LoVo (cell line): ENCODE measurements at regions not wholly inside any gene's neighbourhood (a gene's known extent, or its start where the extent isn't known, plus 50 kb on each side); places are given as distances from the start of the nearest gene placed in this dataset.
"Not testable (repeated sequence)": the region's sequence is repeated elsewhere in the genome, so short reads cannot be mapped to it uniquely, and the experiment has no call there.

ENCODE experiments used
- DNase-seq: peaks from one replicate; pipeline ENCODE4 v3.0.0-alpha.2; 2016; ENCODE audit warnings: low spot score

DNA sequence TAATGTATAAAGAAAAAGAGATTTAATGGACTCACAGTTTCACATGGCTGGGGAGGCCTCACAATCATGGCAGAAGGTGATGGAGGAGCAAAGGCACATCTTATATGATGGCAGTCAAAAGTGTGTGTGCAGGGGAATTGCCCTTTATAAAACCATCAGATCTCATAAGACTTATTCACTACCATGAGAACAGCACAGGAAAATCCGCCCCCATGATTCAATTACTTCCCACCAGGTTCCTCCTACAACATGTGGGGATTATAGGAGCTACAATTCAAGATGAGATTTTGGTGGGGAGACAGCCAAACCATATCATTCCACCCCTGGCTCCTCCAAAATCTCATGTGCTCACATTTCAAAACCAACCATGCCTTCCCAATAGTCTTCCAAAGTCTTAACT lies 82.5 kb upstream of the ANKRD1 start:
- DNase-seq: not testable (repeated sequence)

GRCh38 chr10:91005276-91005675 lies 84.4 kb upstream of the ANKRD1 start:
- not testable (repeated sequence) for DNase-seq

GRCh38 chr10:91006001-91006751 lies 85.3 kb upstream of the ANKRD1 start:
- DNase-seq: peak; percentile 57

DNA sequence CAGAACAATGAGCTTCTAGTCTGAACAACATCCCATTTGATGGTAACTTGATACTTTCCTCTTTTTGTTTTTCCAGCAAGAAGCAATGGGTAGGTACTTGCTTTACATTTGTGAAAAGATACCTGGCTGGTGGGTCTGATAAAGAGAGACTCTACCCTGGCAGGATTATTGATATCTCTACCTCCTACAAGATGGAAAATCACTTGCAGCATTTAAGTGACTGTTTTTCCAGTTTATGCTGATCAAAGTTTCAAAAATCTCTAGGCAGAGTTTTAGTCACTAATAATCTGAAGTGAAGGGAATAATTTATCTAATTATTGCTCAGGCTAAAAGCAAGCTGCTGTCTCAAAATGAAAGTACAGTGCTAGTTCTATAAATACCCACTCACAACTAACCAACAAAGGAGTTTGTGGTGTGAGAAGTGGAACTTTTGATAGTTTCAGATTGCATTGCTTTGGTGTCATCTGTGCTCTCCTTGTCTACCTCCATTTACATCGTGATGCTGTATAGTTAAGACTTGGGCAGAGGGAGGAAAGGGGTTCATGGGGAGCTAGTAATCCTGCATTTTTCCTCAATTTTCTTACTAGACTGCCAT lies 86.0 kb upstream of the ANKRD1 start:
- no peak for DNase-seq

GRCh38 chr10:91007655-91008054 lies 86.8 kb upstream of the ANKRD1 start:
- no peak for DNase-seq

- DNase-seq: no peak
Measured at GRCh38 chr10:91009121-91009520, 88.2 kb upstream of the ANKRD1 start.

- DNase-seq: no peak
Measured at GRCh38 chr10:91010952-91011351, 90.1 kb upstream of the ANKRD1 start.

GRCh38 chr10:91012502-91012901 lies 91.6 kb upstream of the ANKRD1 start:
- no peak for DNase-seq

DNA sequence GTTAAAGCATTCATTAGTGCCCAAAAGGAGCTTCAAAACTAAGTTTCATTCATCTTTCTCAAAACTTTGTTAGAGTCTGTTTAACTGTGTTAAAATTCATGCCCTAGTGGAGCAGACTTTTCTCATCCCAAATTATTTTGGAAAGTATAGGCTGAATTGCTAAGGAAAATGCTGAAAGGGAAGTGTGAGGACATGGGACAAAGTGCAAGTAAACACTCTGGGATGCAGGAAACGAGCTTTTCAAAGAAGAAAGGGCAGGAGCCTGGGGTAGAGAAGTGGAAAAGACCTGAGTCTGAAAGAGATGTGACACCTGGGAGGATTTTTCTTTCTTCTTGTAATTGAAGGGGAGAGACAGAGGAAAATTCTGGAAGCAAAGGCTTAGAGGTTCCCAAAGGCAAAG lies 93.1 kb upstream of the ANKRD1 start:
- DNase-seq: no peak

DNA sequence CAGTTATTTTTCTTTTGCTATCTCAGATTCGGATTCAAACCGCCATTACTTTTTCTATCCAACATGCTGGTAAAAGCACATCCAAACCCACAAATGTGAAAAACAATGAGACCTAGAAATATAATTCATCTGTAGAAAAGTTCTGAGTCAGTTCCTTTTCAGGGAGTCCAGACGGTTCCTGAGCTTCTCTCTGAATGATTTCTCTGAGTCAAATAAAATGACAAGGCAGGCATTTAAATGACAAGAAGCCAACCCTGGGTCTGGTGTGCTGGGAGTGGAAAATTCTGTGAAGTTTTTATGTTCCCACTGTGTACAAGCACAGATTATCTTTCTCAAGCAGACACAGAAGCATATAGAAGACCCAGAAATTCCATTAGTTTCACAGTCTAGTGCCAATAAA lies 96.3 kb upstream of the ANKRD1 start:
- no peak for DNase-seq

DNA sequence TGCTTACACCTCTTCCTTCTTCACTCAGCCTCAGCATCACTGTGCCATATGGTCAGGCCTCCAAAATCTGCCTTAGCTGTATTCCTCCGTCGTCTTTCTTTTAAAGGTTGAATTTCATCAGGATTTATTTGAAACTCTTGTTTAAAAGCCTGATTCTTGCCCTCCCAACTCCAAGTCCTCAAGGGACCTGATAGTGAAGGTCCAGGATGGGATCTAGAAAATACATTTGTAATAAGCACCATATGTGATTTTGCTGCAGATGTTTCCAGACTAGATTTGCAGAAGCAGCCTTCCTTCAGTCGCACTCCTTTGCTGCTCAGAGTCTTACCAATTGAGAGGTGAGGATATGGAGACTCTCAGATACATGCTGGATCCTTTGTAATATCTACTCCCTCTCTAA lies 101.0 kb upstream of the ANKRD1 start:
- no peak for DNase-seq

GRCh38 chr10:91022390-91022789 lies 101.5 kb upstream of the ANKRD1 start:
- no peak for DNase-seq

DNA sequence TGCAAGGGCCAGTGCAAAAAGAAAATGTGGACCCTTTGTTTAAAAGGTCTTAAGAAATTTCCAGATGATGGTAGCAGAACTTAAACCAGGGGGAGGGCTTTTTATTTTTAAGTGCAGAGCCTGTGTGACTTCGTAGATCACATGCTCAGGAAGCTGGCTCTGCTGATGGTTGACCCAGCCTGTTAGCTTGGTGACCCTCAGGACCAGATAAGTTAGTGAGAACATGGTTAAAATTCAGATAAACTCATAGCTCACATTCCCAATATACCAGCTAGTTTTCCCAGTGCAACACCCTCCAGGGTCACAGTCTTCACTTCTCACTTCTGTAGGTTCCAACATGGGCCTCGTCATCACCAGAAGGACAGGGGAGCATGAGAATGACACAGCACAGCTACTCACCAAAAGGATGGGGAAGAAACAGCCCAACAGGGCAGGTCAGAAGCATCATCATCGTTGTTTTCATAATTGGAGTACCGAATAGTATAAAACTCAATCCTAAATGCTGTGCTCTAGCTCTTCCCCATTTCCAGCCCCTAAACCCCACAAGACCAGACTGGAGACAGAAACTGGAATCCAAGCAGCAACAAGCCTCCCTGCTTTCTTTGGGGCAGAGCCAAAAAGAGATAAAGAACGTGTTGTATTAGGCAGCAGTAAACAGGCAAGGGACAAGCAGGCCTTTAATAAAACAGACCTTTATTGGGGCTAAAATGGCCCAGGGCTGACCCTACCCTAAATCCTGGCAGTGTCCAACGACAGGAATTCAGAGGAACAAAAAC lies 102.2 kb upstream of the ANKRD1 start:
- no peak for DNase-seq

GRCh38 chr10:91023700-91024398 lies 103.0 kb upstream of the ANKRD1 start:
- DNase-seq: no peak

- no peak for DNase-seq
Measured at GRCh38 chr10:91024541-91024940, 103.7 kb upstream of the ANKRD1 start.

GRCh38 chr10:91032611-91033206 lies 111.8 kb upstream of the ANKRD1 start:
- DNase-seq: no peak

- no peak for DNase-seq
Measured at GRCh38 chr10:91033324-91033950, 112.5 kb upstream of the ANKRD1 start.

DNA sequence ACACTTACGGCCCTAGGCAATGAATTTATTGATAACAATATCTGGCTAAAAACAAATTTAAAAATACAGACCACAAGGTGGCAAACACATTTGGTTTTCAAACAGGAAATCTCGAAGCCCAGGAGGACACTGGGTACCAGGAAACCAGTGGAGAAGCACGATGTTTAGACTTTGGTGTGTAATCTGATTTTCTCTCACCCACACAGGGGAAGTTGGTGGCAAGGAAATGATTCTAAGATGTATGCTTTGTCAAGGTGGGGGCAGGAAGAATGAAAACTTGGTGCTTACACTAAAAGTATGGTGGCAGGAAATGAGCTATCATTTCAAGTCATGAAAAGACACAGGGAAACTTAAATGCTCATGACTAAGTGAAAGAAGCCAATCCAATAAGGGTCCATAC lies 113.2 kb upstream of the ANKRD1 start:
- DNase-seq: no peak

- no peak for DNase-seq
Measured at GRCh38 chr10:91034494-91035159, 113.7 kb upstream of the ANKRD1 start.

GRCh38 chr10:91035650-91036292 lies 114.9 kb upstream of the ANKRD1 start:
- DNase-seq: no peak
